SK-N-SH (cell line): ENCODE measurements at regions not wholly inside any gene's neighbourhood (a gene's known extent, or its start where the extent isn't known, plus 50 kb on each side); places are given as distances from the start of the nearest gene placed in this dataset.
"Not testable (repeated sequence)": the region's sequence is repeated elsewhere in the genome, so short reads cannot be mapped to it uniquely, and the experiment has no call there.

Experiments used
- CTCF ChIA-PET: fragments of 300-600, 350-600 bp; formaldehyde crosslinking; extraction: SDS; loops from one replicate; lab custom pipeline; 2021; lab: Yijun Ruan, JAX
- POLR2A ChIA-PET: fragments of 350-600 bp; sonication (Branson Sonifier 250); formaldehyde crosslinking; extraction: SDS; loops from one replicate; lab custom pipeline; 2020; ENCODE audit warnings: antibody characterized with exemption, inconsistent platforms; lab: Yijun Ruan, JAX
- DNase-seq: peaks from one replicate; pipeline ENCODE4 v3.0.0; 2012
- H2AFZ ChIP-seq: fragments of 200-600 bp; sonication (generic); 2 replicates; pipeline ENCODE4 v1.8.1; 2016; ENCODE audit warnings: antibody characterized with exemption, mild to moderate bottlenecking, low read depth
- H3F3A ChIP-seq: fragments of 200-600 bp; sonication (generic); replicated peaks from 2 replicates; pipeline ENCODE3; 2016; ENCODE audit warnings: antibody characterized with exemption, mild to moderate bottlenecking; ENCODE audit not compliant: insufficient read depth
- H3K27ac ChIP-seq, 2 experiments: fragments of 200-500 bp in 1 of 2; fragments of 200-600 bp in 1 of 2; sonication (Bioruptor generic) in 1 of 2; sonication (generic), shearing (Covaris generic) in 1 of 2; 2 replicates each; pipeline versions ENCODE4 v1.5.1 to v1.6.1; 2014 to 2016; ENCODE audit warnings: low read depth in 2 of 2, inconsistent platforms in 1 of 2, low read length in 1 of 2, mild to moderate bottlenecking in 1 of 2, mixed read lengths in 1 of 2
- H3K27me3 ChIP-seq: fragments of 200-600 bp; sonication (generic), shearing (Covaris generic); 2 replicates; pipeline ENCODE4 v1.6.1; 2016; ENCODE audit warnings: mixed run types; ENCODE audit not compliant: insufficient read depth
- H3K36me3 ChIP-seq, 2 experiments: fragments of 200-500 bp in 1 of 2; fragments of 200-600 bp in 1 of 2; sonication (Bioruptor generic) in 1 of 2; sonication (generic) in 1 of 2; replicated peaks in 1 of 2; 2 replicates each; pipeline versions ENCODE3 to v1.5.1; 2014 to 2016; ENCODE audit warnings: low read length in 1 of 2, mild to moderate bottlenecking in 1 of 2; ENCODE audit not compliant: insufficient read depth in 2 of 2, control insufficient read depth in 1 of 2
- H3K4me1 ChIP-seq, 2 experiments: fragments of 200-500 bp in 1 of 2; fragments of 200-600 bp in 1 of 2; sonication (Bioruptor generic) in 1 of 2; sonication (generic), shearing (Covaris generic) in 1 of 2; 2 replicates each; pipeline versions ENCODE4 v1.5.1 to v1.6.1; 2014 to 2016; ENCODE audit warnings: low read depth in 1 of 2, low read length in 1 of 2, mixed run types in 1 of 2; ENCODE audit not compliant: insufficient read depth in 2 of 2, control insufficient read depth in 1 of 2
- H3K4me2 ChIP-seq: fragments of 200-600 bp; sonication (generic), shearing (Covaris generic); 2 replicates; pipeline ENCODE4 v1.6.1; 2017; ENCODE audit warnings: mixed run types
- H3K4me3 ChIP-seq, 2 experiments: fragments of 200-500 bp in 1 of 2; fragments of 200-600 bp in 1 of 2; sonication (Bioruptor generic) in 1 of 2; sonication (generic), shearing (Covaris generic) in 1 of 2; 2 replicates each; pipeline versions ENCODE4 v1.5.1 to v1.8.1; 2014 to 2016; ENCODE audit warnings: low read depth in 2 of 2, inconsistent platforms in 1 of 2, low read length in 1 of 2, mild to moderate bottlenecking in 1 of 2, mixed read lengths in 1 of 2, moderate library complexity in 1 of 2
- H3K79me2 ChIP-seq: fragments of 200-600 bp; sonication (generic); 2 replicates; pipeline ENCODE4 v1.8.1; 2017; ENCODE audit warnings: mild to moderate bottlenecking; ENCODE audit not compliant: insufficient read depth
- H3K9ac ChIP-seq: fragments of 200-600 bp; sonication (generic); 2 replicates; pipeline ENCODE4 v1.6.1; 2017; ENCODE audit warnings: mixed run types
- H3K9me2 ChIP-seq: fragments of 200-600 bp; sonication (generic); 2 replicates; pipeline ENCODE4 v1.6.1; 2017; ENCODE audit warnings: mixed run types
- H3K9me3 ChIP-seq: fragments of 200-600 bp; sonication (generic); 2 replicates; pipeline ENCODE4 v1.6.1; 2017; ENCODE audit warnings: mixed run types, mild to moderate bottlenecking, moderate library complexity
- H4K20me1 ChIP-seq: fragments of 200-600 bp; sonication (generic); 2 replicates; pipeline ENCODE4 v1.6.1; 2017; ENCODE audit warnings: mild to moderate bottlenecking, mixed run types; ENCODE audit not compliant: insufficient read depth
- CTCF ChIP-seq: fragments of 200-600 bp; sonication (generic); IDR thresholded peaks from 2 replicates; pipeline ENCODE4 v1.6.1; 2017; ENCODE audit warnings: antibody characterized with exemption, mild to moderate bottlenecking, moderate library complexity
- EP300 ChIP-seq, 2 experiments: IDR thresholded peaks; 2 replicates each; pipeline versions ENCODE4 v1.4.0 to v1.6.1; 2012; ENCODE audit warnings: borderline replicate concordance in 1 of 2, low read depth in 1 of 2, low read length in 1 of 2
- IRF3 ChIP-seq: fragments of 150-350 bp; IDR thresholded peaks from 2 replicates; pipeline ENCODE4 v1.6.1; 2016; ENCODE audit warnings: mild to moderate bottlenecking, low read depth, low read length
- NFIC ChIP-seq: IDR thresholded peaks from 2 replicates; pipeline ENCODE4 v1.4.0; 2012; ENCODE audit warnings: borderline replicate concordance
- NRF1 ChIP-seq: IDR thresholded peaks from 2 replicates; pipeline ENCODE4 v1.6.1; 2012; ENCODE audit warnings: low read depth, mild to moderate bottlenecking, low read length
- REST ChIP-seq: IDR thresholded peaks from 2 replicates; pipeline ENCODE4 v1.6.1; 2012; ENCODE audit warnings: mild to moderate bottlenecking, low read depth, low read length, moderate library complexity
- TCF12 ChIP-seq: IDR thresholded peaks from 2 replicates; pipeline ENCODE4 v1.4.0; 2012
- USF1 ChIP-seq: IDR thresholded peaks from 2 replicates; pipeline ENCODE4 v1.4.0; 2012; ENCODE audit warnings: low read depth, borderline replicate concordance
- USF2 ChIP-seq: fragments of 150-350 bp; IDR thresholded peaks from 2 replicates; pipeline ENCODE4 v1.6.1; 2017; ENCODE audit warnings: antibody characterized with exemption, low read length, low read depth, borderline replicate concordance
- YY1 ChIP-seq: IDR thresholded peaks from 2 replicates; pipeline ENCODE4 v1.4.0; 2012; ENCODE audit warnings: low read depth, mild to moderate bottlenecking
- WGBS: methylation state at CpG from one replicate; pipeline ENCODE4 v1.1.6; 2017; ENCODE audit warnings: low lambda C conversion rate; 5-methylcytosine and 5-hydroxymethylcytosine counted together

- CTCF ChIA-PET, H3K4me2 ChIP-seq, H4K20me1 ChIP-seq, H3K4me3 ChIP-seq, H3F3A ChIP-seq, H3K27me3 ChIP-seq: not testable (repeated sequence)
- TF ChIP-seq TCF12: peak; percentile 14; the same call in 1 of the 2 replicates
- TF ChIP-seq, all 33 proteins: peak for 1; not testable (repeated sequence) for 32
- H3K9me3 ChIP-seq, H3K4me1 ChIP-seq, H3K9ac ChIP-seq, H3K27ac ChIP-seq, H3K79me2 ChIP-seq, H3K36me3 ChIP-seq, POLR2A ChIA-PET, H3K9me2 ChIP-seq, H2AFZ ChIP-seq, DNase-seq: not testable (repeated sequence)
Observed at GRCh38 chr17:71813861-71814260, 307.0 kb upstream of the SOX9 start.

GRCh38 chr17:71821511-71821910, 299.3 kb upstream of the SOX9 start:
- Histone ChIP-seq H4K20me1 (no peaks in the 10 kb centered on the region), H3K9me2 (no peaks in the 10 kb centered on the region), H3K9ac (no peak overlapping the region), H3K27ac (no peak overlapping the region), H3K36me3 (no peaks in the 10 kb centered on the region), H3F3A (no peaks in the 10 kb centered on the region), H3K4me1 (peaks cover 0 to 4% of the 10 kb centered on the region in 2 experiments; a peak in 2 of 4 replicates), H3K27me3 (no peaks in the 10 kb centered on the region), H3K79me2 (no peaks in the 10 kb centered on the region), H2AFZ (no peak overlapping the region), H3K4me3 (no peak overlapping the region), H3K4me2 (no peak overlapping the region), H3K9me3 (no peaks in the 10 kb centered on the region)
- ChIA-PET CTCF (interaction anchor here (0.6 to 1.2 kb wide), 2 partner anchors 12 to 249 kb away, joined by 3 to 4 read pairs; no protein-coding TSS in a partner anchor), POLR2A (no interaction called here)
- DNase-seq: no peak
- WGBS: 58% methylated on average over 4 of the region's 4 CpGs
- TF ChIP-seq CTCF: no peak
- TF ChIP-seq IRF3: no peak
- TF ChIP-seq REST: no peak
- no peak for TF ChIP-seq EP300 (IDR thresholded peaks at IDR 0.05; ENCODE audit: borderline replicate concordance in 1 of 2, low read depth in 1 of 2, low read length in 1 of 2)
- no peak for TF ChIP-seq TCF12
- TF ChIP-seq NRF1: no peak
- no peak for TF ChIP-seq YY1
- no peak for TF ChIP-seq USF1
- TF ChIP-seq USF2: no peak
- TF ChIP-seq NFIC: no peak
